ENCODE measurements at regions not wholly inside any gene's neighbourhood (a gene's known extent, or its start where the extent isn't known, plus 50 kb on each side); places are given as distances from the start of the nearest gene placed in this dataset.

DNA sequence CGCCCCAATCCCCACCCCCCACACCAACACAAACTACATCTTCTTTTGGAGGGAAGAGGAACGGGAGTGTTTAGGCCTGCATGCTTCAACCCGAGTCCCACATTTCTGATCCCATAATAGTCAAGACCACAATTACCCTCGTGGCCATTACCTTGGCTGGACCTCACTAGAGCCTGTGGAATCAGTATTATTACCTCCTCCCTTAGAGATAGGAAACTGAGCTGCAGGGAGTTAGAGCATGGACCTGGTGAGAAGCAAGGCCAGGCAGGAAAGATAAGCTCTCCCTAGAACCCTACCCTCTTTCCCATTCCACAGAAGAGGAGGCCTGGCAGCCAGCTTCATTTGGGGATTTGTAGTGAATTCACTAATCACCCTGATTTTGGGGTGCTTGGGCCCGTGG lies 74.1 kb downstream of the NCR2 start:
- peaks cover 0 to 4% (median 0%) of the 10 kb centered on the region in 4 donors for H3K9me3 ChIP-seq
- no peaks in the 10 kb centered on the region for H3K36me3 ChIP-seq
- no peak for DNase-seq
- WGBS, 2 donors: 61 to 75% methylated on average over 5 of the region's 5 CpGs
- ATAC-seq (ENCODE audit: low FRiP score in 2 of 2): no peak
- H3K4me3 ChIP-seq: no peak overlapping the region
- H3K27me3 ChIP-seq: peaks cover 0 to 2% (median 0%) of the 10 kb centered on the region in 4 donors
- no peak overlapping the region for H3K27ac ChIP-seq
- peaks cover 0 to 7% (median 1%) of the 10 kb centered on the region in 4 donors for H3K4me1 ChIP-seq
- TF ChIP-seq EP300 (IDR thresholded peaks at IDR 0.05) (no peak), POLR2A (IDR thresholded peaks at IDR 0.05) (no peak)
- TF ChIP-seq, protein P1, sequence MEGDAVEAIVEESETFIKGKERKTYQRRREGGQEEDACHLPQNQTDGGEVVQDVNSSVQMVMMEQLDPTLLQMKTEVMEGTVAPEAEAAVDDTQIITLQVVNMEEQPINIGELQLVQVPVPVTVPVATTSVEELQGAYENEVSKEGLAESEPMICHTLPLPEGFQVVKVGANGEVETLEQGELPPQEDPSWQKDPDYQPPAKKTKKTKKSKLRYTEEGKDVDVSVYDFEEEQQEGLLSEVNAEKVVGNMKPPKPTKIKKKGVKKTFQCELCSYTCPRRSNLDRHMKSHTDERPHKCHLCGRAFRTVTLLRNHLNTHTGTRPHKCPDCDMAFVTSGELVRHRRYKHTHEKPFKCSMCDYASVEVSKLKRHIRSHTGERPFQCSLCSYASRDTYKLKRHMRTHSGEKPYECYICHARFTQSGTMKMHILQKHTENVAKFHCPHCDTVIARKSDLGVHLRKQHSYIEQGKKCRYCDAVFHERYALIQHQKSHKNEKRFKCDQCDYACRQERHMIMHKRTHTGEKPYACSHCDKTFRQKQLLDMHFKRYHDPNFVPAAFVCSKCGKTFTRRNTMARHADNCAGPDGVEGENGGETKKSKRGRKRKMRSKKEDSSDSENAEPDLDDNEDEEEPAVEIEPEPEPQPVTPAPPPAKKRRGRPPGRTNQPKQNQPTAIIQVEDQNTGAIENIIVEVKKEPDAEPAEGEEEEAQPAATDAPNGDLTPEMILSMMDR (IDR thresholded peaks at IDR 0.05): no peak

DNA sequence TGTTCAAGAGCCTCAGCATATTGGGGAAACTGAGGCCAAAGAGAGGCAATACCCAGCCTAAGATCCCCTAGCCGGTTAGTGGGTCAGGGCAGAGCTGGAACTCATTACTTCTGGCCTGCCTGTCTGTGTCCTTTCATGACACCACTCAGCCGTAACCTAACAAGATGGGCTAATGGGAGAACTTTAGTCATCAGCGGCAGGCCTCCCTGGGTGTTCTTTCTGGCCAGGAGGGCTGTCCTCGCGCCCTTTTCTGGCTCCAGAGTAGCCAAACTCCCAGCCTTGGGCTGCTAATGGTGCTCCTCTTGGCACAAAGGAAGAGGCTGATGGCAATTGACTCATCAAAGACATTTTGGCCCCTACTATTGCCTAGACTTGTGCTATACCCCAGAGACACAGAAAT lies 76.6 kb downstream of the NCR2 start:
- DNase-seq (no peak), ATAC-seq (ENCODE audit: low FRiP score in 2 of 2) (no peak)
- H3K4me1 ChIP-seq: peaks cover 0 to 3% (median under 1%) of the 10 kb centered on the region in 4 donors
- H3K4me3 ChIP-seq: no peak overlapping the region
- no peaks in the 10 kb centered on the region for H3K27me3 ChIP-seq
- no peak overlapping the region for H3K27ac ChIP-seq
- 79 to 86% methylated on average over 5 of the region's 5 CpGs for WGBS, 2 donors
- no peaks in the 10 kb centered on the region for H3K9me3 ChIP-seq
- TF ChIP-seq, protein P1 (IDR thresholded peaks at IDR 0.05): no peak
- TF ChIP-seq POLR2A (IDR thresholded peaks at IDR 0.05) (no peak), EP300 (IDR thresholded peaks at IDR 0.05) (no peak), POLR2AphosphoS5 (IDR thresholded peaks at IDR 0.05) (no peak)
- no peaks in the 10 kb centered on the region for H3K36me3 ChIP-seq

DNA sequence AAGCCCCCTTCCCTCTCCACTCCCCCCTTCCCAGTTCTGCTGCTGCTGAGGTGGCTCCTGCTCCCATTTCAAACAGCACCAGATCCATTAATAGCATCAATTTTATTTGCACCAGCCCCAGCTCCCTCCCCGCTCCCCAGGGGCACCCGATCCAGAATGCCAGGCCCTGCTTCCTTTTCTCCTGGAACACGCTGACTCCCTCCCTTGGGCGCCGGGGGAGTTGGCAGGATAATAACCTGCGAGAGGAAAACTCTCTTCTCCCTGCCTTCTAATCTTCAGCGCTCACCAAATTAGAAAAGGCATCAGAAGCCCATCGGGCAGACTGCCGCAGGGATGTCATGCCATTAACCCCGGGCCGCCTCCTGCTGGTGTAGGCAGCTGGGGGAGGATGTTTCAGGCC lies 77.8 kb downstream of the NCR2 start:
- Histone ChIP-seq H3K9me3 (no peaks in the 10 kb centered on the region), H3K27me3 (no peaks in the 10 kb centered on the region), H3K4me1 (no peaks in the 10 kb centered on the region), H3K36me3 (no peaks in the 10 kb centered on the region), H3K27ac (no peak overlapping the region), H3K4me3 (no peak overlapping the region)
- TF ChIP-seq POLR2A (IDR thresholded peaks at IDR 0.05): no peak
- TF ChIP-seq, protein P1 (IDR thresholded peaks at IDR 0.05): no peak
- TF ChIP-seq EP300 (IDR thresholded peaks at IDR 0.05): no peak
- no peak for TF ChIP-seq POLR2AphosphoS5 (IDR thresholded peaks at IDR 0.05)
- ATAC-seq (ENCODE audit: low FRiP score in 2 of 2) (no peak), DNase-seq (no peak)
- WGBS, 2 donors: 70 to 72% methylated on average over 11 of the region's 11 CpGs

DNA sequence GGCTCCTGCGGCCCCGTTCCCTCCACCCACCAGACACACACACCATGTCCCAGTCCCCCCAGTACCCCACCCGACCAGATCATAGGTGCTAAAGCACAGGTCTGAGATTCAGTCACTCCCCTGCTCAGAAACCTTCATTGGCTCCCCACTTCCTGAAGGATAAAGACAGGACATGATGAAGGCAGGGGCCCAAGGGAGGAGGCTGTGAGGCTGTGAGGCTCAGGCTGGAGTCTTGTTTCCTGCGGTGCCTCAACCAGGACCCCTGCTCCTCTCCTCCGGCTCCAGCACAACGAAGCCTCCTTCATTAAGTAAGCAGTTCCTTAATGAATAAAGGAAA lies 81.1 kb downstream of the NCR2 start:
- Histone ChIP-seq H3K27ac (no peak overlapping the region), H3K4me3 (no peak overlapping the region), H3K9me3 (peaks cover 0 to 11% (median 7%) of the 10 kb centered on the region in 4 donors), H3K36me3 (no peaks in the 10 kb centered on the region), H3K4me1 (no peaks in the 10 kb centered on the region), H3K27me3 (no peaks in the 10 kb centered on the region)
- TF ChIP-seq POLR2A (IDR thresholded peaks at IDR 0.05): no peak
- TF ChIP-seq POLR2AphosphoS5 (IDR thresholded peaks at IDR 0.05): no peak
- no peak for TF ChIP-seq EP300 (IDR thresholded peaks at IDR 0.05)
- TF ChIP-seq, protein P1 (IDR thresholded peaks at IDR 0.05): no peak
- WGBS, 2 donors: 65 to 66% methylated on average over 6 of the region's 6 CpGs
- DNase-seq: no peak
- no peak for ATAC-seq (ENCODE audit: low FRiP score in 2 of 2)

DNA sequence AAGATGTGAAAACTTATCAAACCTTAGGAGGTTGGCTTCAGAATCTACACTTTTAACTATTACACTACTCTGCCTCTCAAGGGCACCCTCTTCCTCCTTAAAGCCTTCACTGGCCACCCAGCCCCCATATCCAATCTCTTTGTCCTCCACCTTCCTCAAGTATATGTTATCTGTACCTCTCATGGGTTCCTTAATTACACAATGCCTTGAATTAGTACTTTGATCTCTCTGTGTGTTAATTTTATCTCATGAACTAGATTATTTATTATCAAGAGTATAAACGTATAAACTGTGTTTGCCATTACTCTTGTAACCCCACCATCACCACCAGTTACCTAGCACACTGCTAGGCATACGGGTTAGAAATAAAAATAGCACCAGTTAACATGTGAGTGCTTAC lies 83.3 kb downstream of the NCR2 start:
- TF ChIP-seq POLR2AphosphoS5 (IDR thresholded peaks at IDR 0.05): no peak
- TF ChIP-seq, protein P1 (IDR thresholded peaks at IDR 0.05): no peak
- no peak for TF ChIP-seq POLR2A (IDR thresholded peaks at IDR 0.05)
- TF ChIP-seq EP300 (IDR thresholded peaks at IDR 0.05): no peak
- Histone ChIP-seq H3K4me1 (no peaks in the 10 kb centered on the region), H3K36me3 (no peaks in the 10 kb centered on the region), H3K27me3 (no peaks in the 10 kb centered on the region), H3K27ac (no peak overlapping the region), H3K9me3 (peaks cover 0 to 11% (median 7%) of the 10 kb centered on the region in 4 donors), H3K4me3 (no peak overlapping the region)
- DNase-seq: no peak
- 59 to 61% methylated on average over 2 of the region's 2 CpGs for WGBS, 2 donors
- ATAC-seq (ENCODE audit: low FRiP score in 2 of 2): no peak

Measured in upper lobe of left lung (tissue), 6 donors.